COLO668 (cell line): ENCODE measurements at regions not wholly inside any gene's neighbourhood (a gene's known extent, or its start where the extent isn't known, plus 50 kb on each side); places are given as distances from the start of the nearest gene placed in this dataset.
A peak's percentile ranks its signal among the peaks of the same experiment; 100 is the strongest.
"Not testable (repeated sequence)": the region's sequence is repeated elsewhere in the genome, so short reads cannot be mapped to it uniquely, and the experiment has no call there.

ENCODE experiments used
- DNase-seq: peaks from one replicate; lab custom pipeline; 2025; ENCODE audit not compliant: unreplicated experiment; lab: John Stamatoyannopoulos, UW

DNA sequence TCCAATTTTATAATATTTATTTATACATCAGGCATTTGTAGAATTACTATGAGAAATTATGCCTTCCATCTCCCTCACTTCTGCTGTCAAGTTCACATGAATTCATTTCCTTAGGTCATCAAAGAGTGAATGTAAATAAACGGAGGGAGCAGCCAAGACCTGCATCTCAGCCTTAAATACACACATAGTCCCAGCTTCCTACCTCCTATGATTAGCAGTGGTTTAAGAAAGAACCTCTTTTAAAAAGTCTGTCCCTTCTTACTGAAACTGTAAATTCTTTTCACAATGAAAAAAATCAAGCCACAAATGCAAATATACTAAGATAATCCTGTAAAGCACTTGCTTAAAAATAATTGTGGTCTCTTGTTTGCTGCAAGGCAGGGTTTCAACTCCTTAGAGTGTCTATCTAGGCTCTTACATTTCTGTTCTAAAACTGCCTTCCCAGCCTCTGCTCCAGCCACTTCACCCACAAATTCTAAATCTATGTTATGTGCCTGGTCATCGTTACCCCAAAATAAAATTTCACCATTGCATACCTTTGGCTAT lies 532.7 kb upstream of the FSHR start:
- DNase-seq = no peak

DNA sequence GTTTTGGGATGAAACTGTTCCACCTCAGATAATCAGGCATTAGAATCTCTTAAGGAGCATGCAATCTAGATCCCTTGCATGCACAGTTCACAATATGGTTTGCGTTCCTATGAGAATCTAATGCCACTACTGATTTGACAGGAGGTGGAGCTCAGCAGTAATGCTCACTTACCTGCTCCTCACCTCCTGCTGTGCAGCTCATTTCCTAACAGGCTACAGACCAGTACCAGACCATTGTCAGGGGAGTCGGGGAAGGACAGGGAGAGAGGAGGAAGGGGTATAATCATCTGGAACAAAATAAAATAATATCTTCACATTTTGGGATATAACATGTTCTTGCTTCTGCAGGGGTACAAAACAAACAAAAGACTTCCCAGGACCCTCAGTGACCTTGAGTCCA lies 532.0 kb upstream of the FSHR start:
- no peak for DNase-seq

DNA sequence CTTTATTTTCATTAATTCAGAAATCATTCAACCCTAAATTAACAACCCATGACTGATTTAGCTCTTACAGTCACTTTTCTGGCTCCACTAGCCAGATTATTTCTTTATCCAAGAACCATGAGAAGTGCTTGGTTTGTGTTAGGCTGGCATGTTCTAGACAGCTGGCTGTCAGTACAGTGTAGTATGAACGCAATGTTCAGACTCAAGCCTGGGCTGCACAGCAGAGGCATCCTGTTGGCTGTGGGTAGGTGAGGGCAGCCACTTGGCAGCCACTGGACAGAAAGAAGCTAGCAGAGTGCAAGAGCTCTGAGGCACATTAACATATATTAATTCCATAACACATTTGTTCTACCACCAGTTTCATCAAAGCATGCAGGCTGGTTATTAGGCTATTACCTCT lies 522.9 kb upstream of the FSHR start:
- DNase-seq = no peak

DNA sequence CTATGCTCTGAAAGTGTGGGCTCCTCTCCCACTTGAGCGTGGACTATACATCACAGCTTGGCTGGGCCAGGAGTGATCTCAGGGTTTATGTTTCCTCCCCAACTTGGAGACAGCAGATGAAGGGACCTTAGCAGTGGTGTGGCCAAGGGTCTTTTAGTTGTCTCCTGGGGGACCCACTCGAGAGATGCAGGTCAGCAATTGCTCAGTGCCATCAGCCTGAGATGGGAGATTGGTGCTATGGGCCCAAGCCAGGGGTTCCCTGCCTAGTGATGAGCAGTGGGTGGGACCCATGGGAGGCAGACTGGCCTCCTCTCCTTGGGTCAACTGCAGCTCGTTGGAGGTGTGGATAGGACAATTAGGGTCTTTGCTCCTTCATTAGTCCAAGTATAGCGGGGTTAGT lies 510.5 kb upstream of the FSHR start:
- DNase-seq = no peak

DNA sequence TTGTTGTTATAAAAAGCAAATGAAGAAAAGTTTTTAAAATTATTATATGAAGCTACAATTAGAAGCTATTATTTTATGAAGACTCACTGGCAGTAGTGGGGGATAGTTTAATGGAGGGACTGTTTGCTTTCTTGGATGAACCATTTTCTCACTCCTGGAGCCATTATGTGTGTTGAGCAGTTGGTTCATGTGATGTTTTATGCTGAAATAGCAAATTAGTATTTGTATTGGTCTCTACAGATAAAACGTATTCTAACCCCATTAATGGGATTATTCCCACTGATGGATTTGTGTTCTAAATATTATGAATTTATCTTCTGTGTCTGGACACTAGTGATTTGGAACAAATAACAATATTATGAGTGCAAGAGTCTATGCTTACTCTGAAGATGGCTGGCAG lies 507.5 kb upstream of the FSHR start:
- DNase-seq = no peak

DNA sequence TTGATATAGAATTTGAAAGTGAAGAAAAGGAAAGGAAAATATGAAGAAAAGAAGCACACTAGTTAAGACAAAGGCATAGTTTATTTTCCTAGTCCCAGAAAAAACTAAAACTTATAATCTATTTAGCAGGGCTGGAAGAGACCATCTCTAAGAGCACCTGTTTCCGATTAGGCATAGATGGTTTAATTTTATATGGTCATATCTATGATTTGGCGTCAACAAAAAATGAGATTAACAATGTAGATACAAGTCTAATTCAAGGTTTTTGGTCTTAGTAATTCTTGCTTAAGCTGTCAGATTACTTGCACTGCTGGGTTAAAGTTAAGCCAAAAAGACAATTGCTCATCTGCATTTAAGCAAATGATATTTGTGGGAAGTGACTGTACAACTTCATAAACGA lies 502.5 kb upstream of the FSHR start:
- no peak for DNase-seq

DNA sequence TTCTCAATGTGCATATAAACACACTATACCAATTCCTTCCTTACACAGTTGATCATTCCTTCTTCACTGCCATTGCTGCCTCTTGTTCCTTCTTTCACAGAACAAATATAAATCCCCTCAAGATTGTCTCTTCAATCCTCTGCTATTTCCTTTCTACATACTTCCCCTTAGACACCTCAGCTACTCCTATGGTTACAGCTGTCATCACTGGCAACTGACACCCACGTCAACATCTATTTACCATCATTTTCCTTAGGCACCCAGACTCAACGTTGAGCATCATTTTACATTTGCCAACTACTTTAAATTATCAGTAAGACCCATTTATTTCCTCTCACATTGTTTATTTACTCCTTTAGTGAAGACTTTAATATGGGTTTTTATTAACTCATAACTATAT lies 488.8 kb upstream of the FSHR start:
- no peak for DNase-seq

DNA sequence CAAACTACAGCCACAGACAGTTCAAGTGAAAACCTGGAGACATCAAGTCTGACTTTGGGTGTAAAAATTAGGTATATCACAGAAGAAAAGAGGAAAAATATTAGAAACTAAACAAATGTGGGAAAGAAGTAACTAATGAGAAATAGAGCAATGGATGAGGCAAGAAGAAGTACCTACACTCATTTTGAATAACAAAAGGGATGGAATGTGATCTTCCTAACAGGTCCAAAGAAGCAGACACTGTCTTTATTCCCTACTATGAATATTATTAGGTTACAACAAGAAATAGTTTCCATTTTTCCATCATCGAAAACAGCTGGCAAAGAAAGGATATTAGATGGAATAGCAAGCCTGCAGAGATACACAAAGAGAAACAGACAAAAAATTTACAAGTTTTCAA lies 486.3 kb upstream of the FSHR start:
- DNase-seq = no peak

DNA sequence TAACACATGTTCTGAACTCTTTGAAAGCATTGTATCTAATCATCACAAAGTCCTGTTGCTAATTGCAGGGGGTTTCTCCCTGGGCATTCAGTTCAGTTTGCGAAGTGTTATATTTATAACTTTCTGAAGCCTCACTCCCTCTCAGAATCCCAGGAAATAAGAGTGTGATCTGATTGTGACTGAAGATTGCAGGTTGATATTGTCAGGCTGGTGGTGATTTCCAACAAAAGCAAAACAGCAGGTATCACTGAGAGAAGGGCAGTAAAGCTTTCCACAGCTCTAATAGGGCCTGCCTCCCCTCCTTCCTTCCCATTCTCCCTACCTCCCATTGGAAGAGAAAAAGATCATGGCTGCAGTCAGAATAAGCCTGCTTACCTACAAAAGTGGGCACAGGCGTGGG lies 466.7 kb upstream of the FSHR start:
- DNase-seq = no peak

DNA sequence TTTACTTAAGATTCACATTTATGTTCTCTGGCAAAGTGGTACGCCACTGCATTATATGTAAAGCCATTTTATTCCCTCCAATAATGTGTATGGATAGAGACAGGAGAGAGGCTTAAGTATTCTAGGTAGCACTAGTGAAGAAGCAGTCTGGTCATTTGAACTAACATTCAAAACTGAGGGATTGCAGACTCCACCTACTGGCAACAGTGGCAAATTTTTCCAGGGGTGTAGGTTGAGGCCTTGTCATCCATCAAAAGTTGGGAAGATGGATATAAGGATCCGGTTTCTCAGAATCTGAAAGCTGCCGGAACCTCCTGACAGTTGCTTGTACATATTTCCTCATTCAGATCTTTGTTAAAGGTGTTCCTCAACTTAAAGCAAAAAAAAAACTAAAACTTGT lies 465.5 kb upstream of the FSHR start:
- peak; percentile 7 for DNase-seq

DNA sequence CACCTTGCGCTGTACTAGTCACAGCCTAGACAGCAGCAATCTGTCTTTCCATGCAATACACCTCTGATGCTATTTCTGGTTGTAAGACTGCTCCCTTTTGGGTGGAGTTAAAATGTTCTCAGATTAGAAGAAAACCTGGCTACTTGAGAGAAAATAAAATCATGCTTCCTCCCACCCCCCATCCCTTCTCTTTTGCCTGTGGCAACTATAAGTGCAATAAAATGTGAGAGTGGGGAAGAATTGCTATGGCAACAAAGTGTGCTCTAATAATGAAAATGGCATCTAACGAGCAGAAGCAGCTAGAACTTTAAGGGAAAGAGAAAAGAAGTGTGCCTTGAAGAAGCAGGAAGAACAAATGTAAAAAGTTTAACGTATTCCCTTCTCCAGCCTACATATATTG lies 464.2 kb upstream of the FSHR start:
- no peak for DNase-seq

DNA sequence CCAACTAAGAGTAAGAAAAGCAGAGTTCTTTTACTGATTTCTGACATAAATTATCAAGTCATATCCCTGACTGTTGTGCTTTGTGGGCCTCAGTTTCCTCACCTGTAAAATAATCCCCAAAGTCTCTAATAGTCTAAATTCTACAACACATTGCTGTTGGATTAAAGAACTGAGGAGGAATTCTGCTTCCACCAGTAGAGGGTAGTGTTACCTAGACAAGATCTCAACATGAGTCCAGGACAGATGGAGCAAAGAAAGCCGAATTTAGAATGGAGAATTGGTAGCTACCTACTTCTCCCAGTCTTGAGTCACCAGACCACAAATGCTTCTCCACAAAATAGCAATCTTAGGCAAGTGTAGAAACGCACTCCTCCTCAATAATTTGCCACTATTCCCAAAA lies 462.5 kb upstream of the FSHR start:
- DNase-seq = peak; percentile 11

DNA sequence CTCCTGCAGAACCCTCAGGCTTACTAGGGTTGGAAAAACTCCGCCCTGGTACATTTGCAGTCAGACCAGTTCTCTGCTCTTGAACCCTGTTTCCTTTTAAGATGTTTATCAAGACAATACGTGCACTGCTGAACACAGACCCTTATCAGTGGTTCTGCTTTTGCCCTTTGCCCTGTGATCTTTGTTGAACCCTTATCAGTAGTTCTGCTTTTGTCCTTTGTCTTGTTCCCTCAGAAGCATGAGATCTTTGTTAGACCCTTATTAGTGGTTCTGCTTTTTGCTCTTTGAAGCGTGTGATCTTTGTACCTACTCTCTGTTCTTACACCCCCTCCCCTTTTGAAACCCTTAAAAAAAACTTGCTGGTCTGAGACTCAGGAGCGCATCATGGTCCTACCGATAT lies 457.5 kb upstream of the FSHR start:
- not testable (repeated sequence) for DNase-seq

DNA sequence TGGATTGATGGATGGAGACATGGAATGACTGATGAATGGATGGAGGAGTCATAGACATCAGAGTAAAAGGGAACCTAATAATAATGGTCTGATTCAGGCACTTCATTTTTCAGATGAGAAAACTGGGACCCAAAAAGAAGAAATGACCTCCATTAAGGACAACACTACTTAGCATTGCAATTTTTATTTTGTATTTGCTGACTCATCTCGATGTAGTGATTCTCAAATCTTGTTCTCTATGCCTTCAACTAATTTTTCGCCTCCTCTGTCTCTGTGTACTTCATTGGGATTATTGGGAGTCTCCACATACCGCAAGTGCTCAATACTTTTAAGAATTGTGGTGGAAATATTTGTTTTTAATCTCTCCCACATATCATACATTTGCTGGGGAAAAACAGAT lies 446.2 kb upstream of the FSHR start:
- no peak for DNase-seq

DNA sequence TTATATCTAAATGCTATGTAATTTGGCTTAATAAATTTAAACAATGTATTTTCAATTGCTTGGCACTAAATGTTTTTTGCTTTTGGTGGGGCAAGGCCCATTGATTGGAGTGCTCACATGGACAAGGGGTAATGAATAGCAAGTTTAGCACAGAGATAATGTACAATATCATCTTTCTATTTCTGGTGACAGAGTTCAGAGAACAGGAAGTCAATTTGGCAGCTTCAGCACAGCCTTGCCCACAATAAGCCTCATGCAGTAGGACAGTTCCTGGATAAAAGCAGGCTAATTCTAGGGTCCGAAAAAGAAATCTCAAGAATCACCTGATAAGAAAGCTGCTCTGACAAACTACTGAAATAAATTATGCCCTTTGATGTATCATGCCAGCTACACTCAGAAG lies 443.9 kb upstream of the FSHR start:
- DNase-seq = no peak

DNA sequence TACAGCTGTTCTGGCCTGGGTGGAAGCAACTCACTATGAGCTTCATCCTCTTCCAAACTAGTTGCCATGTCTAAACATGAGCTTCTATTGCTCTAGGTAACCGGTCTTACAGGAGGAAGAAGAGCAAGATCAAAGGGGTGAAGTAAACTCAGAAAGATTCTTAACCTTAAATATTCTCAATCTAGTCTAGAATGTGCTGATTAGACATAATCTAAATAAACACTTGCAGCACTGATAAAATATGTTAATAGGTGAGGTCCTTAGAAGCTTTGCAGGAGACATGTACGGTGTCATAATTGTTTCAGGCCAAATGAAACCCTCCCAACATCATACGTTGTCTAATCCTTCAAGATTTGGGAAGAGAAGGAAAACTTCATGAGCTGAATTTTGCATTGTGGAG lies 431.6 kb upstream of the FSHR start:
- no peak for DNase-seq

DNA sequence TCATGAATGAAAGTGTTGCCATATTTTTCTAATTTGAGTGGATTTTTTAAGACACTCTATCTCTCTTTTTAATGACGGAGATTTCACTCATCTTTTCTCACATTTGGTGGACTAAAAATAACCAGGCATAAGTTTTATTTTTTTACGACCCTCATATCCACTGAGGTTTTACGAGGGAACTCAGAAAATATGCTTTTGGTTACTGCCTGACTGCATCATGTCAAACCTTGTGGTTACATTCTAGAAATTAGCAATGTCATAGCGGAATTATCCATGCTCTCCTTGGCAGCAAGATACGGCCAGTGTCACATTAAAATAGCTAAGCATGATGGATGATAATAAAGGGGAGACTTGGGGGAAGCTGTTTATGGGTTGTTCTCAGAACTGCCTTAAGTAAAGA lies 428.6 kb upstream of the FSHR start:
- no peak for DNase-seq

DNA sequence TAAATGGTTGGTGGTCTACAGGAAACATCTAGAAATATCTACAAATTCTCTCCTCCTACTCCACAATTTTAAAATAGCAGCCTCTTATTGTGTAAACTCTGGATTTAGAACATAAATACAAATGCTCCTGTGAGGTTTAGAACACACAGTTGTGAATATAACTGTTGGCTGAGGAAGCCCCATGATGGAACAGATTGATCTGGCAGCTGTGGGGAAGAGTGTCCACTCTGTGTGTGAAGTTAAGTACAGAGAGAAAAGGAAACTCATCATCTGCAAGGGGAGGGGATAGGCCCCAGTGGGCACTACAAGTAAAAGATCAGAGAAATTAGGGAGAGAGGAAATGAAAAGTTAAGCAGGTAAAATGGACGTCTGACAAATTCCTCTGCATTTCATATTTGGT lies 422.7 kb upstream of the FSHR start:
- DNase-seq = no peak

DNA sequence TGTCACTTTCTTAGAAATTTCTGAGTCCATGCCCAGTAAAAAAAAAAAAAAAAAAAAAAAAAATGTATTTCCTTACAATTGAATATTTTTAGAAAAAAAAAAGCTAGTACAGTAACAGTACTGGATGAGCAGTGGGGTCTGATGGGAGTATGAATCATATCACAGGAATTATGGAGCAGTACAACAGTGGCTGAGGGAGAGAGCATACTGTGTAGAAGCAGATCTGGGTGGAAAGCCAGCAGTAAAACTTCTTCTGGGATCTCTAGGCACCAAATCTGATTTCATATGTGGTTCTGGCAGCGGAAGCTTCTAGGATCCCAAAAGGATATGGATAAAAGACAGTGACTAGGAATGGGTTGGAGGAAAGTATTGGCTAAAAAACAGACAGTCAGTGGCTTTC lies 414.9 kb upstream of the FSHR start:
- DNase-seq = no peak

DNA sequence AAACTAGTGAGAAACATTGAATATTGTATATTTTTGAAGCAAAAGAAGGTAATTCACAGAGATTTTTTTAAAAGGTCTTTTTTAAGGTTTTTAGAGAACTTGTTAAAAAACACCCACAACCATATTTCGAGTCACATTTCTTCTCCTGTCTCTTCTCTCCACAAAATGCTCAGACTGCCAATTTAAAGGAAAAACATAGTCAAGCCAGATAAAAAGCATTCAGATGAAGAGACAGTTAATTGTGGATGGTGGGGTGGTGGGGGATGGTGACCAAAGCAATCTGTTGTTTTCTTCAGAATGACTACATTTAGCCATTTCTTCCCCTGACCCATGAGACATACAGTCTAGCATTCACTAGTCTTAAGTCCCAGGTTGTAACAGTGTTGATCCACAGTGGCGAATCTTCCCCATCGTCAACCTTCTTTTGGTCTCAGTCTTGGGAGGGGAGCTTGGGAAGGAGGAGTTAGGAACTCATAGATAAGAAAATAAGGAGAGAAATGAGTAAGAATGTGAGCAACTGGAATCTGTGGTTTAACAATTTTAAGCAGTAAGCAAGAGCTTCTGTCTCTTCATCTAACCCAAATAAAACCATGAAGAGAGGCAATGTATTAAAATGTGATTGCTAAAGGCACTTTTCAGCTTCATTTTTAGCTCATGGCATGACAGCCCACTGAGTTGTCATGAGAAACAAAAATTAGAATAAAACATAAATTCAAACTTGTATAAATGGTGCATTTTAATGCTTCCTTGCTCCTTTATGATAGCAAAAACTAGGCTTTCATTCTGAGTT lies 413.7 kb upstream of the FSHR start:
- DNase-seq = no peak

DNA sequence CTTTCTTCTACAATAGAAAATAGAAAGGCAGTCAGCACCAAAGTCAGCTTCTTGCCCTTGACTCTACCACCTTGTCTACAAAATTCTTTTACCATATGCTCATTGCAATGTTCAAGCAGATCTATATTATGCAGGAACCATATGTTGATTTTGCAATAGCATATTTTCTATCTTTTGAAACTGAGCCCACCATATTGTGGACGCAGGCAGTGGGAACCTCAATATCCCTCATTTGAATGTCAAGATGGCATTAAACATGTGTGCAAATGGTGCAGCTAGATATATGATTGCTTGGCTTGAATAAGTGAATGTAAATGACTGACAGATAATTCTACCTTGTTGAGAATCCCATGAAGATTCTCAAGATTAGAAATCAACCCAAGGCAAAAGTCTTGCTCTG lies 412.7 kb upstream of the FSHR start:
- no peak for DNase-seq

DNA sequence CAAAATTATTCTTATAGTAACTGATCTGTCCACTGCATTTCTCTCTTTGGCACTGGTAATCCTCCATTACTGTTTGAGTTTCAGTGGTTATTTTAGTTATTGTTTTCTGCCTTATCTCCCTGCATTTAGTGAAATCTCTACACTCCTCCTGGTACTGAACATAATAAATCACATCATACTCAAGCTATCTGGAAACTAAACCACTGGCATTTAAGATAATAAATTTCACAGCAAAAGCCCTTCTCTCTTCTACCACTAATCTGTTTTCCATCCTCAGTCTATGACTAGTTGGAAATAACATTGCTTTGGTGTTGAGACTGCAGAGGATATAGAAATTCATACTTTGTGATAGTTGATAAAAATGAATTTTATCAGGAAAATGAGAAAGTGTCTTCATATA lies 399.3 kb upstream of the FSHR start:
- DNase-seq = no peak

DNA sequence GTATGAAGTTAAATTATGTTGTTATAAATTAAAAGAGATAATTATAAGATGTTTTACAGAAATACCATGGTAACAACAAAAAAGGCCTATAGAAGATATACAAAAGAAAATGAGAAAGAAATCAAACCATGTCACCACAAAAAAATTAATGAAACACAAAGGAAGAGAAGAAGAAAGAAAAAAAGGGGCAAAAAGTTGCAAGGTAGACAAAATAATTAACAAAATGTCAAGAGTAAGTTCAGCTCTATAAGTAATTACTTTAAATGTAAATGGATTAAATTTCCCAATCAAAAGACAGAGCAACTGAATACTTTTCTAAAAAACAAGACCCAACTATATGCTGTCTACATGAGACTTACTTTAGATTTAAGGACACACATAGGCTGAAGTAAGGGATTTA lies 378.4 kb upstream of the FSHR start:
- DNase-seq = no peak
